Occipital lobe (tissue), 1 donor: ENCODE measurements at regions not wholly inside any gene's neighbourhood (a gene's known extent, or its start where the extent isn't known, plus 50 kb on each side); places are given as distances from the start of the nearest gene placed in this dataset.
"Not testable (repeated sequence)": the region's sequence is repeated elsewhere in the genome, so short reads cannot be mapped to it uniquely, and the experiment has no call there.

Experiments used
- DNase-seq: peaks from one replicate; lab custom pipeline; 2025; lab: John Stamatoyannopoulos, UW

GRCh38 chr9:30075451-30076199 is 2308.8 kb upstream of the ACO1 start:
- DNase-seq: no peak

DNA sequence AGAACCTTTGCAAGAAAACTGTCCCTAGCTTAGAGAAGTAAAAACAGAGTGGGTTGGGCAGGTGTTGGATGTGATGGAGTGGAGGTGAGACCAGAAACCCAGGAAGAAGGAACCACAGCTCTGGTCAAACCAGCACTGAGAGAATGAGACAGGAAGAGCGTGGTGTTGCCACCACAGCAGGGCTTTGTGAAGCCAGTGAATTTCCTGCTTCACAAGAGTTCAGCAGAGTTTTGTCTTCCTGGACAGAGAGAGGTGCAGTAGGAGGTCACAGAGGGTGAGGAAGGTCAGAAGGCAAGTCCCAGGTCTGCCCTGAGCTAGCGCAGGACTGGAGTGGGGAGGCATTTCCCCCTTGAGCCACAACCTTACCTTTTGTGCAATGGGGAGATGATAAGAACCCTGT is 2306.2 kb upstream of the ACO1 start:
- DNase-seq: no peak

GRCh38 chr9:30089428-30089827 is 2295.0 kb upstream of the ACO1 start:
- no peak for DNase-seq

DNA sequence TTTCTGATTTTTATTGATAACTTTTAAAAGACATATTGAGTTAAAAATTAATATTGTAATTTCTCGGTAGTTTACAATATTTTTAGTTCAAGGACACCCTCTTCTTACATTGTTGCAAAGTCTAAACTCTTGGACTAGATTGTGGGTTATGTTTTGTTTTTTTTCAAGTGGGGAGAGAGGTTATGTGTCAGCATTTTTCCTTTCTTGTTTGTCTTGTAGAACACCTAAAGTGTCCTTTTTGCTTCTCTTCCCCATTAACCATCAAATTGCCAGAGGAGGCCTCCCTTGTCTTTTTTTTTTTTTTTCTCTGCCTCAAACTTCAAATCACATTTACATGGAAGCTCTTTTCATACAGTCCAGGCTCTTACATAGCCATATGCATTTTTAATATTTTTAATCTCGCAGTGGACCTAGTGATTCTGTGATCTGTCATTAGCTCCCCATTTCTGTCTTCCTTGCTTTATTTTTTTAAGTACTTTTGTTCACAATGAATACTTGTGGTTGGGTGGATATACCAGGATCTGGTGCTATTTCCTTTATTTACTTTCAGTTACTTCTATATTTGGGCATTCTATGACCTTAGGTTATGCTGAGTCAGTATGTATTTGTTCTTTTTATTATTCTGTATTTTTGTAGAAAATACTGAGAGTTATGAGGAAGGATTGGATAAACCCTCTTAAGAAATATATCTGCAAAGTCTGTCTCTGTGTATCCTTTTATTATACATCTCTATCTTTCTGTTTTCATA is 2280.6 kb upstream of the ACO1 start:
- DNase-seq: no peak

DNA sequence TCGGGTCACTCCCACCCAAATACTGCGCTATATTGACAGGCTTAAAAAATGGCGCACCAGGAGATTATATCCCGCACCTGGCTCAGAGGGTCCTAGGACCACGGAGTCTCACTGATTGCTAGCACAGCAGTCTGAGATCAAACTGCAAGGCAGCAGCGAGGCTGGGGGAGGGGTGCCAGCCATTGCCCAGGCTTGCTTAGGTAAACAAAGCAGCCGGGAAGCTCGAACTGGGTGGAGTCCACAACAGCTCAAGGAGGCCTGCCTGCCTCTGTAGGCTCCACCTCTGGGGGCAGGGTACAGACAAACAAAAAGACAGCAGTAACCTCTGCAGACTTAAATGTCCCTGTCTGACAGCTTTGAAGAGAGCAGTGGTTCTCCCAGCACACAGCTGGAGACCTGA is 2277.3 kb upstream of the ACO1 start:
- DNase-seq: not testable (repeated sequence)

DNA sequence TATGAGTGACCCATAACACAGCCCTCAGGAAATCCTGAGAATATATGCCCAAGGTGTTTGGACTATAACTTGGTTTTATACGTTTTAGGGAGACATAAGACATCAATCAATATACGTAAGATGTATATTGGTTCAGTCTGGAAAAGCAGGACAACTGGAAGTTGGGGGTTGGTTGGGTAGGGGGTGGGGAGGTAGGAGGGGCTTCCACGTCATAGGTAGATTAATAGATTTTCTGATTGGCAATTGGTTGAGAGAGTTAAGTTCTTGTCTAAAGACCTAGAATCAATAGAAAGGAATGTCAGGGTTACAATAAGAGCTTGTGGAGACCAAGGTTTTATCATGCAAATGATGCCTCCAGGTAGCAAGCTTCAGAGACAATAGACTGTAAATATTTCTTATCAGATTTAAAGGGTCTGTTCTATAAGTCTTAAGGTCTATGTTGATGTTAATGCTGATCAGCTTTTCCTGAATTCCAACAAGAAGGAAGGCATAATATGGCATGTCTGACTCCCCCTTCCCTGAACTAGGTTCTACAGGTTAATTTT is 2267.7 kb upstream of the ACO1 start:
- no peak for DNase-seq

GRCh38 chr9:30120666-30121065 is 2263.8 kb upstream of the ACO1 start:
- DNase-seq: no peak

DNA sequence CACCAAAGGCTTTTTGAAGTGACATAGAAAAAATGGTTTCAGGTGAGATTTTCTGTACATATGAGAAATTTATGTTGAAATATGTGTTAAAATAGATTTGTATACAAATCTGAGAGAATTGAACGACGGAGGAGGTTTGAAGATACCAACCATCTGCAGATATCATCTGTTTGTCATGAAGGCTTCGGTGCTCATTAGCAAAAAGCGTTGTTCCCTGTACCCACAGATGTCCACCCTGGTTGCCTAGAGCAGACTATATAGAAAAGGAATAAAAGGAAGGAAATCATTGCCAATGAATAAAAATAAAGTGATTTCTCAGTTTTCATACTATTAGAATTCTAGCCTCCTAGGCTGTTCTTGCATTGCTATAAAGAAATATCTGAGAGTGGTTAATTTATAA is 2262.8 kb upstream of the ACO1 start:
- DNase-seq: no peak

- DNase-seq: no peak
Observed at GRCh38 chr9:30125881-30126280, 2258.6 kb upstream of the ACO1 start.

GRCh38 chr9:30127371-30127770 is 2257.1 kb upstream of the ACO1 start:
- no peak for DNase-seq

DNA sequence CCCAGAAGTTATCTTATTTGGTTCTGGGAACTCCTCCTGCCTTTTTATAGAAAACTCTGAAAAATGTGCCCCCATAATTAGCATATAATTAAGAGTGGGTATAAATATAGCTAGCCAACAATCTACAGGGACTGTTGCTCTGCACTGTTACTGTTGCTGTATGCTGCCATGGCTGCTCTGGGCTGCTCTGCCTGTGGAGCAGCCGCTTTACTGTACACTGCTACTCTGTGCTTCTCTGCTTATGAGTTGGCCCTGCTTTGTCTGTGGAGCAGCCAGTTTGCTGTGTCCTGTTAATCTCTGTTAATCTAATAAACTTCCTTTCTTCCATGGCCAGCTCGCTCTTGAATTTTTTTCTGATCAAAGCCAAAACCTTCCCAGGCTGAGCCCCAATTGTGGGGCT is 2244.0 kb upstream of the ACO1 start:
- no peak for DNase-seq

DNA sequence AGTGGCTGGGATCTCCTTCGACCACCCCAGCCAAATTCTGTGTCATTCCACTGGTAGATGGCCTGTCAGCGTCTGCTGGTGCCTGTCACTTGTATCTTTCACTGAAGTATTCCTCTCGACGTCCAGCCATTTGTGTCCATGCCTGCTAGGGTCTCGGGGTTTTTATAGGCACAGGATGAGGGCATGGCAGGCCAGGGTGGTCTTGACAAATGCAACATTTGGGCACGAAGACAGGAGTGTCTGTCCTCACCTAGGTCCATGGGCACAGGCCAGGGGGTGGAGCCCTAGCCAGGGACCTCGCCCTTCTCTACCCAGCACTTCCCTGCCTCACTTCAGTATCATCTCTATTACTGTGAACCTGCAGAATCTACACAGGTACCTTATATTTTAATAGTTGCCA is 2223.9 kb upstream of the ACO1 start:
- no peak for DNase-seq

DNA sequence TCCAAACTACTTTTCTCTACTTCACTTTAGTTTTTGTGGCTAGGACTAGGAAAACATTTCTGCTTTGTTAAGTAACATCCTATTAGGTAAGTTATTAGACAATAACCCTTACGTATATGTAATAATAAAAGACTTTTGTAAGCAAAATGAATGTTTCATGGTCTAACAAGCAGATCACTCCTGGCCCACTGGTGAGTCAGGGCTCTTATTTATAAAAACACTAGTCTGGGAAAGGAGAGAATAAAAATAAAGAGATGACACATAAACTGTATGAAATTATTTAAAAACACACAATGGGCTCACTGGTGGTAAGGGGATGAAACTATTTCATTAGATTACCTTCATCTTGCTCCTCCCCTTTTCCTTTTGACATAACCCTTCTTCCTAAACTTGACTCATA is 2212.2 kb upstream of the ACO1 start:
- DNase-seq: no peak

DNA sequence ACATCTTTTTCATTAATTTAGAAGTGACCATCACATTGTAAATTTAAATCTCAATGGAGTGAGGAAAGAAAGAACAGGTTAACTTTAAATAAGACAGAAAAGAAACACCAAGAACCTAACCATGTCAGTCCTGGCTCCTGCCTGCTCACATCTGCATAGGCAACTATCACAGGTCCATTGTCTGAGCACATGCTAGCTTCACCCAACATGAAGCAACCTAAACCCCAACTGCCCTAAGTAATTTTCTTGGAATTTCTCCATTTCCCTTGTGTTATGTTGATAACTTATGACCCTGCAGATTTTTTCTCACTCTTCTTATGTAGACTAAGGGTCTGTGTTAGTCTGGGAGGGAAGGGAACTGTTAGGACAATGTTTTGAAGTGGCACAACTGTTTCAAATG is 2205.8 kb upstream of the ACO1 start:
- DNase-seq: no peak

DNA sequence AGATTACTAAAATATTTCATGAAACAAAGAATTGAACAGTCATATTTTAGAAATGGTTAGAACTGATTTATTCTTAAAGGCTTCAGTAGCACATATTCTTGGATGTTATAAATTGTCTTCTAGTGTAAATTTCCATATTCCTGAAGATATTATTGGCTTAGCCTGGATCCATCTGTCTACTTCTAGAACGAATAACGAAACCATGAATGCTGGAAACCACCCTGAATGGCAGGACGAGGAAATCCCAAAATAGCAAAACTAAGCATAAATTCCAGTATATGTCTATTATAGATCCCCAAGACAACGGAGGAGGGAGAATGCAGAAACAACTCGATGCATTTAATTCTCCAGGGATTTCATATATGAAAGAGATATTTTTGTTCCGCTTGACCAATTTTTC is 2191.0 kb upstream of the ACO1 start:
- no peak for DNase-seq

- DNase-seq: no peak
Observed at GRCh38 chr9:30196941-30197340, 2187.5 kb upstream of the ACO1 start.

DNA sequence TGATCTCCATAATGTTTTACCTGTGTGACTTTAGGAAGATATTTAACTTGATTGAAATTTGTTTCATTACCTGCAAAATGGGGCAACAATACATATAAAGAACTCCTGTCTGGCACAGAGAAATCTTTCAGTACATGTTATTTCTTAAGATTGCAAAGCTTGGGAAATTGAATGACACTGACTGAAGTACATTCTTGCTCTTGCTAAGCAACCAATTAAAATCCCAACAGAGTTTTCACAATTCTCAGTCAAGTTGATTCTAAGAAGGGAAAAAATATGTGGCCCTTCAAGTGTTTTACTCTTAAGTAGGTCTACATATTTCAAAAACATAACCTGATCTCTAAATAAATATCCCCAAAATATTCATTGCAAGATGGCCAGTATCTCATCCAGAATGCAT is 2187.0 kb upstream of the ACO1 start:
- no peak for DNase-seq

- DNase-seq: no peak
Observed at GRCh38 chr9:30197954-30198353, 2186.5 kb upstream of the ACO1 start.

DNA sequence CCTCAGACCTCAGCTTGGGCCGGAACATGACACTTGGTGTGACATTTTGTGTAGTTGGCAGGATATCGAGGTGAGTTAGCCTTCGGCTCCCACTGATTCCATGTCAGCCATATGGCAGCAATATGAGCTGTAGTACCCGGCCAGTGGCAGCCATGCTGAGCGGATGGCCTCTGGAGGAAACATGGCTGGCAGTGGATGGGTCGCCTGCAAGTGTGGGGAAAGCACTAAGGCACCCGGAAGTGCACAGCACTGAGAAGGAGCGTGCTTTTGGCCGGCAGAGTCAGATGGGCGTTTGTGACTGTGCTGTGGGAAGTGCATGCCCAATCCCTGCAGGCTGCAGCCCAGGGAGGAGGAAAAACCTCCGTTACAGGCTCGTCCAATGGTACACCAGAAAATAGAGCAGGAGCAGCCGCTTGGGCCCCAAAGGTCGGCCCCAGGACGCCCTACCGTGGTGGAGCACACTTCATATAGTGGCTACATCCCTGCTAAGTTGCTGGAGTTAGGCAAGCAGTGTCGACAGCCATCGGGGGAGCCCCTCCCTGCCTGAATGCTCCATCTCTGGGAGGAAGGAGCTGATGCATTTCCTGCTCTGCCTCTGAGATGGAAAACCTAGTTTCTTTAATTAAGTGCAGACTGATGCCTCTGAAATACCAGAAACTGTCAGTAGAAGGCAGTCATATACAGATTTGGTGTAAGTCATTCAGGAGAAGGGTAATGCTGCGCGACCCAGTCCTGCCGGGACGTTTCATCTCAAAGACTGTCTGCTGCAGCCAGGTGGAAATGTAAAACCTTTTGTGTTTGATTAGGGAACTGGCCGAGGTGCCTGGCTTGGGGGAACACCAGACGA is 2185.8 kb upstream of the ACO1 start:
- DNase-seq: no peak

DNA sequence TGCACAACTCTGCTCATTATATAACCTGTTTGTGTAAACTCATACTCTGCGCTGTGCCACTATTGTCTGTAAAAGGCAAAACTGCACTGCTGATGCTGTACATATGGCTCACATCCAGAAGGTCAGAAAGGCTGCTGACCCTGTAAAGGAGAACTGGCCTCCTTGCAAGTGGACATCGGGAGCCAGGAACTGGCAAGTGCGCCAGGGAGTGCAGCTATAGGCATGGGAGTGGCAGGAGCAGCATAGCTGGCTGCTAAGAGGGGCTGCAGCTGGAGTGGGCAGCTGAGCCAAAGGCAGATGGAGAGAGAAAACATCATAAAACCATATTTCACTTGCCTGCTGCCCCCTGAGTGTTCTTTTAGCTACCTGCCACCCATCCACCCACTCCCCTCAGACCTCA is 2183.4 kb upstream of the ACO1 start:
- DNase-seq: no peak

DNA sequence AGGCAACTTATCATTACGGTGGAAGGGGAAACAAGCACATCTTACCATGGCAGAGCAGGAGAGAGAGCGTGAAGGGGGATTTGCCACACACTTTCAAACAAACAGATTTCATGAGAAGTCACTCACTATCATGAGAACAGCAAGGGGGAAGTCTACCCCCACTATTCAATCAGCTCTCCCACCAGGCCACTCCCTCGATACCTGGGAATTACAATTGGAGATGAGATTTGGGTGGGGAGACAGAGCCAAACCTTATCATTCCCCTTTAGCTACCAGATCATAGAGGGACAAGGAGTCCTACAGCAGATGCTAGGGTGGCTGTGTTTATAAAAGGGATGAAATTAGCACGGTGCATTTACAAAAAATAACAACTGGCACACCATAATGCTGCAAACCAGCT is 2149.4 kb upstream of the ACO1 start:
- DNase-seq: no peak

GRCh38 chr9:30235564-30235963 is 2148.9 kb upstream of the ACO1 start:
- DNase-seq: no peak
